NCI-H1048 (cell line): ENCODE measurements at regions not wholly inside any gene's neighbourhood (a gene's known extent, or its start where the extent isn't known, plus 50 kb on each side); places are given as distances from the start of the nearest gene placed in this dataset.
"Not testable (repeated sequence)": the region's sequence is repeated elsewhere in the genome, so short reads cannot be mapped to it uniquely, and the experiment has no call there.

Experiments used
- DNase-seq: peaks from one replicate; lab custom pipeline; 2025; lab: John Stamatoyannopoulos, UW

DNA sequence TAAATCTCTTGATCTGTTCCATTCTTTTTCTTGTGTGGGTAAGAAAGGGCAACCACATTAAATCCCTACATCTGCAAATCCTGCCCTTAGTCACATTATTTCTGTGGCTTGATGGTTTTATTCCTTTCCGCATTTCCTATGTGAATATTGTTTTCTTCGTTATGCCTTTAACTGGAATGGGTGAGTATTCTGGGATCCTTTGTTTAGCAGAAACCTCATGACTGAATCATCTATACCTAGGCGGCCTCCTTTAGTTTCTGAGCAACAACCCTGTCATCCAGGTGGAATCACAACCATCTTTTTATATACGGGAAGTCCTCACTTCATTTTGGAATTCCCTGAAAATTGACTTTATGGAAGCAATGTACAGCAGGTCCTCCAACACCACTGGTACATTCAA is 409.5 kb downstream of the DIRAS2 start:
- not testable (repeated sequence) for DNase-seq

DNA sequence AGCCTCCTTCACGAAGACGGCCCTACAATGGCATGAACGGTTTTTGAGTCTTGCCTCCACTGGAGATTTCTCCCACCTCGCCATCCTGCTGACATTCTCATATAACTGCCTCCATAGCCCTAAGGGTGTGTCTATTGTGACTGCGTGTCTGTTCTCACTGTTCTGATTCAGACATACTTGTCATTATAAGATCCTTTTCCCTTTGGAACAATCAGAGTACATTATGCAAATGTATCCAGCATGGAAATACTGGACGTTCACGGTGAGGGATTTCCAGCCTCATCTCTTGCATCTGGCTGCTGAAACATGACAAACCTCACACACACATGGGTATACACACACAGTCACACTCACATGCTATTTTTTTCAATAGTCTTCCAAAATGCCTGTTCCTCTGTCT is 402.1 kb downstream of the DIRAS2 start:
- no peak for DNase-seq

DNA sequence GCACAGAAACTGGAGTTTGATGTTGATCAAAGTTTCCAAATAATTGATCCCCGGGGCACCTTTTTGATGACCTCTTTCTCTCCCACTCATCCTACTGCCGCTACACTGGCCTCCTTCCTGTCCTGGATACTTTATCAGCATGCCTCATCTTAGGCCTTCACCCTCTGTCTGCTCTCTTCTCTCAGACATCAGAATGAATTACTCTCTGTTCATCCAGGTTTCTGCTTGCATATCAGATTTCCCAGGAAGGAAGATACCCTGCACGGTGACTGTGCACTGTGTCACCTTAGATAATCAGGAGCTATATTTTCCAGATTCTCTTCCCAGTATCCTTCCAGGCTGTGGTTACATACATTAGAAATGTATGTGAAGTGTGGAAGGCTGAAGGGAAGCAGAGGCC is 397.0 kb downstream of the DIRAS2 start:
- no peak for DNase-seq

DNA sequence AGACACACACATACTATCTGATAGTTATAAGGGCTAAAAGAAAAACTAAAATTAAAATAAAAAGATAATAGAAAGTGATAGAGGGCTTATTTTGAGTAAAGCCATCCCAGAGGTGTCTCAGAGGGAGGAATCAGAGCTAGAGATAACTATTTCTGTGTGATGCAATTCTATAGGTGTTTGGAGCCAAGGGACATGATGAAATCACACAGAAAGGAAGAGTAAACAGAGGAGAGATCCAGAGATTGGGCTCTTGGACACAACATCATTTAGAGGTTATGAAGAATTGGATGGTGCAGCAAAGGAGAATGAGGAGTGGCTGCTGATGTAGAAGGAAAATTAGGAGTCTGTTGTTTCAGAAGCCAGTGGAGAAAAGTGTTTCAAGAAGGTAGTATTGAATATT is 393.5 kb downstream of the DIRAS2 start:
- DNase-seq: no peak

DNA sequence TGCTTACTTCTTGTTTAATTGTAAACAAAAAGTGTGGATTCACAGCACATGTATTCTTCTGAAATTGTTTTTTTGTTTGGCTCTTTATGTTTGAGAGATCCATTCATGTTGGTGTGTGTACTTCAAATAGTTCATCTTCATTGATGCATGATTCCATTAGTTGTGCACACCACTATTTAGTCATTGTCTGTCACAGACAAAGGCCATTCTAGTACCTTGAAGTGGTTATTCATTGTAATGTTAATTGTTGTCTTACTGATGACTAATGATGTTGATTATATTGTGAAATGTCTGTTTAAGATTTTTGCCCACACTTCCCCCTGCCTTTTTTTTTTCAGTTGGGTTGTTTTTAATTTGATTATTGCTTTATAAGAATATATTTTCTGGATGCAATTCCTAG is 391.3 kb downstream of the DIRAS2 start:
- DNase-seq: no peak

DNA sequence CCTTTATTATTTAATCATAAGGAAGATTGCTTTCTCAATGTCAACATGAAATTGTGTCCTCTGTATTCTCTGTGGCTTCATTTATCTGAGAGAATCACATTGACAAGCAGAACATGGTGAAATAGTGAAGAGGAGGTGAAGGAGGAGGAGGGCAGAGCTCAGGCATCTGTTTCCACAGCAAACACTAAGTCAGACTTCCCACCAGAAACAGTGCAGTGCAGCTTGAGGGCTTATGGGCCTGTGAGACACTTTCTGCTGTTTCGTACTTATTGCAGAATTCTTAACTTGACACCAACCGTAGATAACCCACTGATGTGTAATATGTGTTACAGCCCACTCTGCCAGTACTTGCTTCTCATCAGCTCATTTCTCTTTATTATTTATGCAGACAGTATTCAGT is 386.3 kb downstream of the DIRAS2 start:
- no peak for DNase-seq

DNA sequence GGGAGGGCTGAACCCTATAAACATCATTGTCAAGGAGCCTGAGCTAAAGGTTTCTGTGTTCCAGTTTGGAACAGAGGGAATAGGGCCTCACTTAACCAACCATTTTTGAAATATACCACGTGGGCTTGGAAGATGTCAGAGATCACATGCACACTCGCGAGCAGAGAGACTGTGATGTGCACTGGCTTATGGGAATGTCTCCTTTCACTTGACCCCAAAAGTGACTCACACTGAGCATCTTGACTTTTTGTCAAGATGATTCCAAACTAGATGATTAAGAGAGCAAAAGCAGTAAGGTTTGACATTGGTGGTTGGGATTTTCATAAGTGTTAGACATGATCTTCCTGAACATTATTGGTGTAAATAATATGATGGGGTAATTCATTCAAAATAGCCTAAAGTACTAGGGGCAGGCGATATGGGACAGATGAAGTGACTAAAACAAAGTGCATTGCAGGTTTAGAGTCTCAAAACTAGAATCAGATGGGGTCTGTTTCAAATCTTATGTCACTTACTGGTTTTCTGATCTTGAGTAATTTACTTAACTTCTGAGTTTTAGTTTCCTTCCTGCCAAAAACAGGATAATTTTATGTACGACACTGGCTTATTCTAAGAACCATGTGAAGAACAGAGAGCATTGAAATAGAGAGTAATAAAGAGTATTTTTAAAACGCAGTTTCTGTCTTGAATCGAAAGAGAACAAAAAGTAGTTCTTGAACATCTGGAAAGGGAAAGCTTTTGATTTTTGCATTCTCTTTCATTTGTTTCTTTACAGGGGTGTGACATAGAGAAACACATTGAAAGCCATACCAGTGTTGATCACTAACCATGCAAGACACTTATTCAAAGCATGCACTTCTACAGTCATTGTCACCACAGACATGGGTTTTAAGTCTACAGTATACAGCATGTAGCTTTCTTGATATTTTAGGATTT is 383.0 kb downstream of the DIRAS2 start:
- DNase-seq: no peak

DNA sequence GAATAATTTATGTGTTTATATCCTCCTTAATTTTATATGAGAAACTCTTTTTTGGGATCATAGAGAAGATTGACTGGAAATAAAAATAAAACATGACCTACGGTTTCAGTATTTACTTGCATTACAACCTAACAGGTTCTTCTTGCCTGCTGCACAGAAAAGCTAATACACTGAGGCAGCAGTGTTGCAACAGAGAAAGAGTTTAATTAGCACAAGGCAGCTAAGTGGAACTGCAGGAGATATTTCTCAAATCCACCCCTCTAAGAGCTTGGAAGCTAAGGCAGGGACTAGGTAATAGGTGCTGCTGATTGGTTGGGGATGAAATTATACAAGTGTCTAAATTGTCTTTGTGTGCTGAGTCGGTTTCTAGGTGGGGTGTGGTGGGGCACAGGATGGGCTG is 380.9 kb downstream of the DIRAS2 start:
- no peak for DNase-seq

DNA sequence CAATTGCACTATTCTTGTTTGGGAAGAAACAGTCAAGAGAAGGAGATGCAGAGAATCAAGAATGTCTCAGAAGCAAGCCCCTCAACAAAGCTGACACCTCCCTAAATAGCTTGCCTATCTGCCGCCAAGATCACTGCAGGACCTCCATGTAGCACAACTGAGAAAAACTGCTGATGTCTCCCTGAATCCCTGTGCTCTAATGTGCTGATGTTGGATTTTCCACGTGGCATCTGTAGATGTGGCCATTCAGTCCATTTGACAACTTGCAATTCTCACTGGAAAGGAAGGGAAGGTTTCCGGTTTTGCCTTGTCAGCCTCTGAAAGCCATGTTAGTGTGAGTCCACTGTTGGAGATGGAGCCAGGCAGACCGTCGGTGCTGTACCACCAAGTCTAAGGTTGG is 374.0 kb downstream of the DIRAS2 start:
- DNase-seq: no peak

DNA sequence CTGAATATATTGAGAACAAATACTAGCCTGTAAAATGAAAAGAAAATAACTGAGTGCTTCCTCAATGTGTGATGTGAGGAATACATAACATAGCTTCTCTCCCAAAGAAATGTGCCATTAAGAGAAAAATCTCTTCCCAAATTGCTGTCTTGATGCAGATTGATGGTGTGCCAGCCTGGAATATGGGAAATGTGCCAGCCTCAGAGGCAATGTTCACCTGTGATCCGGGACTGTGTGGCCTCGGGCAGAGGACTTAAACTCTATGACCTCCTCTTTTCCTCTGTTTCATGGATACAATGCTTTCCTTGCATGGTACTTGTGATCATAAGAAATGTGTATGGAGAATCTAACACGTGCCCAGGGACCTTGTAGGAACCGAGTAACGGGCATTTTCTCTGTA is 370.9 kb downstream of the DIRAS2 start:
- DNase-seq: no peak

DNA sequence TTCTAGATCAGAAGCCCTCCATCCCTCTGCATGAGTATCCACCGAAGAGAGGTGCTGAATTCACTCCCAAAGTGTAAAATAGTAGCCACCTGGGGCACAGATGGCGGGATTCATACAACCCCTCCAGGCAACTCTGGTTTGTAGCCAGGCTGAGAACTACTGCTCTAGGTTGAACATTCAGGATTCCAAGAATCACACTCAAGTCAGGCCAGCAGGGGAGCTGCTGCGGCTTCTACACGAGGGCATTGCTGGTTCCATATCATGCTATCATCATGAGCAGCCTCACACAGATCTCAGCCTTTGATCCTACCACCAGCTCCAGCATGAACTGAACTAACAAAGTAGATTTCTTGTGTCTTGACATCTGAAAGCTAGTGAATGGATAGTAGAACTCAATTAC is 367.9 kb downstream of the DIRAS2 start:
- no peak for DNase-seq

DNA sequence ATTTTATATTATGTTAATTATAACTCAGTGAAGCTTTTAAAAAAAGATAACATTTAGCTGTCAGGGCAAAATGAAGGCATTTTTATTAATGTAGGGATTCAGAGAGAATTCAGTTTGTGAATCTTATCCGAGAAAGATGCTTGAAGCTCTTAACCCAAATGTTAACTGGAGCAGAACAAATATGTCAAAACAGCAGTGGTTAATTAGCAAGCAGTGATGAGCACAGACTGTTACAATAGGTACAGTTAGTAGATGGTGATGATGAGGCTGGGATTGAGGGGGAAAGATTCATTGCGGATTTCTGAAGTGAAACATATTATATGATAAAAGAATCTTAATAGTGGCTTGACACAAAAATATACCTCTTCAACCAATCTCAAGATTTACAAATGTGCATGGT is 356.7 kb downstream of the DIRAS2 start:
- DNase-seq: no peak

DNA sequence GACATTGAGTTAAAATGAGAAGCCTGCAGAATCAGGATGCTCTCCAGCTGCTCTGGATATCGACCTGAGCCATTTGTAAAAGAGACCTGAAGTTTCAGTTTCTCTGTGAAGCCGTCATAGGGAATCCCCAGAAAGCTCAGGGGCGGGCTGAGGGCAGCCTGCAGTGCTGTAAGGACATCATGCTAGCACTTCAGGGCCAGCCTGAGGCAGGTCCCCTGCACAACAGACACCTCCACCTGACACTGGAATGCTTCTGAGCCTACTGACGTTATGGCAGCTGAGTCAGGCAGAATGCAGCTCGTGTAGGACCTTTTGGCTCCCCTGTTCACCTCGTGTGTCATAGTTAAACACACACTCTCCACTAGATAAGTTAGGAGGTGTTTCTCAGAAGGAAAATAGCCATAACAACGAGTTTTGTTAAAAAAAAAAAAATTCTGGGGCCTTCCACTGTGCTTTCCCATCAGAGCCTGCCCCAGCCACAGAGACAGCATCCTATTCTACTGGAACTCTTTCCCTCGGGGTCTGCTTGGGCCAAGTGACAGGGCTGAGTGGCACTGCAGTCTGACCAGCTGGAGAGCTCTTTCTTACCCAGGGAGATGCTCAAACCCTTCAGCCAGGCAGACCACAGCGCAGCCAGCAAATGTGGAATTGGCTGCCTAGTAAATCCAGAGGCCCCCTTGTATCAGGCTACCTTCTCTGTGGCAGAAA is 354.9 kb downstream of the DIRAS2 start:
- no peak for DNase-seq

DNA sequence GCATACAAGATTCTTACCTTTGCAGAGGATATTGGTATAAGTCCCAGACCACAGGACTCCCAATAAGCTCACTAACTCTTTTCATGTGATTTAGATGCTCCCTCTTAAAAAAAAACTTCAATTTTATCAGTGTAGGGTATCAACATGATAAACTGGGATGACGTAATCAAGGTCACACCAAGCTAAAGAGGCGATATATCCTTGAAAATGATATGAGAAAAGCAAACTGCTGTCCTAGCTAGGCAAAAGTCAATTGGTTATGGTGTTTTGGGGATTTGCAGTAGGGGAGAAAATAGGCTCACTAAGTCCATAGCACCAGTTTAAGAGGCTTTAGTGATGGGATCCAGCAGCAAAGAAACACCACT is 354.4 kb downstream of the DIRAS2 start:
- DNase-seq: no peak

DNA sequence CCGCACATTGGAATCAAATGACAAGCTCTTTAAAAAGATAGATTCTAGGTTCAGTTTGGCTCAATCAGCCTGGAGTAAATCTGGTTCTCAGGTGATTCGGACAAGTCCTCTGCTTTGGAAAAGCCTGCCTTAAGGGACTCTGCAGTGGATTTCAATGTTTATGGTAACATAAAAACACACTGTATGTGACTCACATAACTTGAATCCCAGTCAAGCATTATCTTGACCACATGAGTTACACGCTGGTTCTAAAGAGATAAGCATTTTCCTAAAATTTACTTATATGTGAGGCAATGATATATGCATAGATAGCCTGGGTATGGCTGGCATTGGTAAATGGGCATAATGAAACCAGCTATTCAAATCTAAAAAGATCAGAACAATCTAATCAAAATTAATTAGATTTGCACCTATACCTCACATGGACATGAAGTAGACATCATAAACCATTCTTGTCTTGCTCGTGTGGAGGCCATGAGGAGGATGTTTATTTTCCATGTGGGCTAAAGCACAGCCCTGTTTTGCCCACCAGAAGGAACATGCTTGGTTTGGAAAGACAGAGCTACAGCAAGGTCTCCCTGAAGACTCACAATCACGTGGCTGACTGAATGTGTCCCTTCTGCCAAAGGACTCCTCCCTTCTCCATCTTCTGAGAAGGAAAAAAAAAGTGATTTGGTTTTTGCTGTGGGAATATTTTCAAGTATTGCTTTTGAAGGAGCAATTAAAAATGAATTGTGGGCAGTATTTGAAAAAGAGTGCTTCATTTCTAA is 351.7 kb downstream of the DIRAS2 start:
- DNase-seq: no peak

DNA sequence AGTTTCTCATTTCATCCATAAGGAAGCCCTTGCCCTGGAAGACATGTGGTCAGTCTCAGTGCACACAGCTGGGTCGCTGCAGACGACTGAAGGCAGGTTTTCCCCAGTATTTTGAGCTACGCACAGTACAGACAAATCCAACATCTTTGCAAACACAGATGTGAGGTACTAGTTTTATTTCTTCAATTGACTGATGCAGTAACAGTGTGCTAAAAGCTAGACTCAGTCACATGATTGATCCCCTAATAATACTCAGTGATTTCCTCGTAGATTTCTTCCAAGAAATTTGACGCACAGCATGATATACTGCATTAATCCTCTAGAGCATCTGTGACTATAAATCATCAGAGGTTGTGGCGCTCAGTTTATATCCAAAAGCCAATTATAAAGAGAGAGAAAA is 346.1 kb downstream of the DIRAS2 start:
- DNase-seq: no peak

DNA sequence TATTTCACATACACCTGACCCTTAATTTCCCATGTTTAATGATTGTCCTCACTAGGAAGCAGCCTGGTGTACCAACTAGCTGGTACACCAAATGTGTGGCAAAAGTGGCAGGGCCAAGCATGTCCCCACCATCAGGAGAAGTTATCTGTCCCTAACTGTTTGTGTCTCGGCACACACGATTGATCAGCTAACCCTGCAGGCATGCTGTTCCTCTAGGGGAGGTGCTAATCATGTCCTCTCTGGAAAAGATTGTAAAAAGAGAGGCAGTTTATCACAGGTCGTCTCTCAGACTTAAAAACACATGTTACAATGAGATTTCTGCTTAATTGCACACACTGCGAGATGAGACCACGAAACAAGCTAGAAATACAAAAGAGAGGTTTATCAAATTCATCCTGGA is 342.7 kb downstream of the DIRAS2 start:
- DNase-seq: no peak

DNA sequence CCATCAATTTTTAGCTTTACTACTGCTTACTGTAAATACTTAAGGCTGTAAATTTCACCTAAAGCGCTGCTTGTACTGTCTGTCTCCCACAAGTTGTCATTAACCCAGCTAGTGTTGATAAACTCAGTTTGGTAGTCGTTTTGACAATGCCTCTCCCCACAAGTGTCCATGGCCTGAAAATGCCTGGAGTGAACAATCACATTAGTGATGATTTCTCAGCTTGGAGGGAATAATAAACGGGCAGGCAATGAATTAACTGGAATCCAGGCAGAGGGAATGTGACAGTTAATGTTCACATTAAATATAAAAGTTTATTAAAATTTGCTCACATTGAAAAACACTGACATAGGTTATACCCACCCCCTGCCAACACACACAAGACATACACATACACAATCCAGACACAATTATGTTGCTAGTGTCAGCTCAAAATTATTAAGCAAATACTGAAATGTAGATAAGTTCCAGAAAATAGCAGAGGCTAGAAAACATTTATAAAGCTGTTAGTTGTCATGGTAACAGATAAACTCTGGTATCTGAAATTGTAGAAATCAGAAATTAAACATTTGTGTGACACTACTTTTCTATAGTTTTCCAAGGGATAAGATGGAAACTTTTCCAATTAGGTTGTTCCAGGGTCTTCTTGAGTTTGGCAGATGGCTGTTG is 341.9 kb downstream of the DIRAS2 start:
- no peak for DNase-seq

DNA sequence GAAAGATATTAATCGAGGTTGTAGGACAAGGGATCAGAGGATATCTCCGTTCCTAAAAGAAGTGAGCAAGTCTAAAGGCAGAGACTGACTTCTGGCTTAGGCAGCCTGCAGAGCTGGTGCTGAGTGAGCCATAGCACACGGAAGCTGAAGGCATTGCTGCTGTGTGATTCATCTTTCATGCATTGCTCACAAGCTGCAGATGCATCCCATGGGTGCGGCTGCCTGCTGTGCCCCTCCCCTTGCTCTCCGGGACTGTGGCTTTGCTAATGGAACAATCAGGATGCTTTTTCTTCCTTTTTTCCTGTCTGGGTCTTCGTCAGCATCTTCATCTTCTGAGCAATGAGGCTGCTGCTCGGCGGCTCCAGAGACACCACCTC is 341.4 kb downstream of the DIRAS2 start:
- no peak for DNase-seq

DNA sequence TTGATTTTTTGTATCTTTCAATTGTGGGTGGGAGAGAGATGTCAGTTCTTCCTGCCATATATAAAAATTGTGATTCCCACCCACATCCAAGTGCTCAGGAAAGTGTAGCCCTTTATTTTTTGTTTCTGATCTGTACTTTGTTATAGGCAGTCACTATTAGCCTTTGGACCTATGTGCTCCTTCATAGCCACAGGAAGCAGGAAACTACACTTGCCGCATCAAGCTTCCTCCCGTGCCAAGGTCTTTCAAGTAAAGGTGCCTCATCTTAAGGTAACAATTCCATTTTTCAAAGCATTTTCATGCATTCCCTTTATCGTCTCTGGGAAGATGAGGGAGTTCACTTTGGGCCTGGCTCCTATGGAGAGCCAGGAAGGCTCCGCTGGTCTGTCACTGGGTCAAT is 339.0 kb downstream of the DIRAS2 start:
- no peak for DNase-seq

DNA sequence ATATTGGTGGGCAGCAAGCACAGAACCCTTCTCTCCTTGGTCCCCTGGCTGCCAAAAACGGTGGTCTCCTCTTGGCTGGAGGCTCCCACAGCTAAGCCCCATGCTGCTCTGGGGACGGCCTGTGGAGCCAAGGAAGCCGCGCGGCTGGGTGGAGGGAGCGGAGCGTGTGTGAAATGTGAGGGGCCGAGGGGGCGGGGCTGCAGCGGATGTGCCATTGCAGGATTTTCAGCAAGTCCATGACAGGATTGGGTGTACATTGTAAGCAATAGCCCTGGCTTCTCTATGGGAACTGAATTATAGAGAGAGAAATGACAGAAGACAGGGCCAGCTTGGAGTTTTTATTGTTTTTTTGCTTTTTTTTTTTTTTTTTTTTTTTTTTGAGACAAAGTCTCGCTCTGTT is 336.5 kb downstream of the DIRAS2 start:
- no peak for DNase-seq

DNA sequence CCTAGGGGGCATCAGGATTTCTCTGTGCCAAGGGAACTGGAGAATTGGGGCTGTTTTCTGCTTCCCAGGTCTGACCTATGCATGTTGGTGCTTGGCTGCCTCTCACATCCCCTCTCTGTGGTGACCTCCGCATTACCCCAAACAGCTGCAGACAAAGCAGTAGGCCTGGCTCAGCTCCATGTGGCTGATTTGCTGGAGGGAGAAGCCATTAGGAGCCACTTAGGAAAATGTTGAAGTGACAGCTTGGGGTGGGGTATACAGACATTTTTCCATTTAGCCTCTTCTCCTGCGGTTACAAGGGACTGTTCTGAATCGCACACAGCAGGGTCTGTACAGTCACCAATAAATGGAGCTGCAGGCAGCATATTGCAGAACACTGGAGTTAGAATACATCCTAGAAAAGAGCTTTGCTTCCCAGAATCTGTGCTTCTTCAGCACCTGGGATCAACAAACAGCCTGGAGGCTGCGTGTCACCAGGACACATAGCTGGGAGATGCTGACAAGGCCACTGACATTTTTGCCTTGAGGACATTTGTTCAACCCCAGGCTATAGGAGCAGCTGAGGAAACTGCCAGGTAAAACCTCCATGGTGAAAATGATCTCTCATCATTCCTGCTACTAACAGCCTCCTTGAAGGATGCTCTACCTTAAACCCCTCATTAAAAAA is 335.3 kb downstream of the DIRAS2 start:
- no peak for DNase-seq
